NCI-H2081 treated with DMSO at 0.1 percent for 48 hours (cell line): ENCODE measurements at regions not wholly inside any gene's neighbourhood (a gene's known extent, or its start where the extent isn't known, plus 50 kb on each side); places are given as distances from the start of the nearest gene placed in this dataset.

ENCODE experiments used
- DNase-seq: peaks from one replicate; lab custom pipeline; 2025; lab: John Stamatoyannopoulos, UW

DNA sequence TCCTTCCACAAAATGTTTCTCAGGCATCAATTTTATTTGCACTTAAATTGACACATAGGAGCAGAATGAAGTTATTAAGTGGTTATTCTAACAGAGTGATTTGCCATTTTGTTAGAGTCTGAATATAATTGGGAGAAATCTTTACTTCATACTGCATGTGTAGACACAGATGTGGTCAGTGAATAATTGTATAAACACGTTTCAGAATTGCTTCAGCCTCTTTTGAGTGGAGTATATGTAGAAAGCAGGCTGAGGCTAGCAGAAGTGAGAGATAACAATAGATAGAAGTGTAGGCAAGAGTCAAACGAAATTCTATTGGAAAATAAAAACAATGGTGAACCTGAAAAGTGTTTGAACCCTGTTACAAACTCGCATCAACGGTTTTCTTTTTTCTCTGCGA is 270.7 kb downstream of the TMEM167A start:
- DNase-seq: no peak

DNA sequence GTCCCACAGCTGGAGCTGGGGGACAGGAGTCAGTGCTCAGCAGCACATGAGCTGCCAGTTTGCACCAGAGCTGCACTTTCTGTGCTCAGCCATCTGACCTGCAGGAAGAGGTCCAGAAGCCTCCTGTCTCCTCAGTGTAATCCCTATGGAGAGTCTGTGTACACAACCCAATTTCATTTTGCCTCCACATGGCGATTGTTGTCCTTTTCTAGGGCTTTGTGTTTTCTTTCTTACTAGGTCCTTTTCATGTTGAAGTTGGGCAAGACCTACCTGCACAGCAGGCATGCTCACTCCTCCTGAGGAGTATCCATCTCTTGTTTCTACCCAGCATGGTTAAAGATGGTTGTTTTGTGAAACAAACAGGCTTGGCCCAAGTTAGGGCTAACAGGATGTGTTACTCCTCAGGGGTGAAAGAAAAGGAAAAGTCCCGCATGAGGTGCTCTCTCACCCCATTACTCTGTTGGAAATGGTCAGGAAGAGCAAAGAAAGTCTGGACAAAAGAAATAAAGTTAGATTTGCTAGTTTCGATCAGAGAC is 273.0 kb downstream of the TMEM167A start:
- no peak for DNase-seq

DNA sequence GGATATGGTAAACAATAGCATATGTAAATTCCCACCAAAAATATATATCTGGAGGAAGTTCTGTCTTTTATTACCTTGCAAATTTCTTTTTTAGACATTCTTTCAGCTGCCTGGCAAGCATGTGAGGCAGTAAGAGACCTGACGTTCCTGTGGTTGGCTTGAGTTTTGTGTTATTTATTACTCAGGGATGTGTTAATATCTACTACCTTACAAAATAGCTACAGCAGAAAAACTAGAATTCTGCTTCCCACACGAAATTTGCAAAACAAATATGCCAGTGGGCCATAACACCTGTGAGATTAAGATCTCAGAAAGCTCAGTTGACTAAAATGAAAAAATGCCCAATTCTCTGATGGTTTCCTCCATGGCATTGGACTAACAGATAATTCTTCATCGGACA is 274.2 kb downstream of the TMEM167A start:
- DNase-seq: no peak

DNA sequence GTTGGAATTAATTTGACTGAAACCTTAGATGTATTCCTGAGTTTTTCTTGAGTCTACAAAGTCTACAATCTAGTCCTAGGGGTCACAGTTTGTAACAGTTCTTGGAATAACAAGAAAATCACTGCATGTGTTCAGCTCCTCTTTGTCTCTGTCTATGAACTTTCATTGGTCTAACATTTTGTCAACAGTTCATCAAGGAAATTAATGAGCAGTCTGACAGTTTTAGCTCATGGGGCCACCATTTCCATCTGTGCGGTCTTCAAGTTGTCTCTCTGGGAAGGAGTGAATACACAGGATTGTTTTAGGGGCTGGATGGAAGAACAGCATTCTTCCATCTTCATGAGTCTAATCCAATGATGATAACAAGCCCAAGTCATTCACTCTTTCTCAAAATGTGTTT is 276.4 kb downstream of the TMEM167A start:
- no peak for DNase-seq

DNA sequence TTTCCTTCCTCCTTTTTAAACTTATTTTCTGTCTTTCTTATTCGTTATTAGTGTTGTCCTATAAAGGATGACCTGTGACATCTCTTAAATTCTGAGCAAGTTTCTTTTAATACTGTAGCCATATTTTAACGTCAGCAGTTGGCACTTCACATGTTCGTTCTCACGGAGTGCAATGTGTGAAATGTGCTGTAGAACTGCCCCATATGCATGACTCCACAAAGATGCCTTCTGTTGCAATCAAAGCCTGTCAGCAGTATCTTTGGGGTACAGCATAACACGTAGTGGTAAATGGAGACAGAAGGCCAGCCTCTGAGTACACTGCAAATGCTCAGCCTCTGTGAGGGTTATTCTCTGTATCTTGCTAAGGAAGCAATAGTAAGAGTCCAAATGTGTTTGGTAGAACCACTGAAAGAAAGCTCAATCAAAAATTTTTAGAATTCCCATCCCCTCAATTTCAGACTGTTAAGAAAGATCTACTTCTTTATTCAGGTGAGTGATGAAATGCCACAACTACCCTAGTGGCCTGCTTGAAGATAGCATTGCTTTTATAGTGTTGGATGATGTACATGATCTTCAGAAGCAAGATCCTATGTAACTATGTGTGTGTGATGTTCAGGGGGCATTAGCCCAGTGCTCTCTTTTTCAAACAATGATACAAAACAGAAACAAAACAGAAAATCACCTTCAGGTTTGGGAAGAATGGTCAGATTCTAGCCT is 277.7 kb downstream of the TMEM167A start:
- DNase-seq: no peak

DNA sequence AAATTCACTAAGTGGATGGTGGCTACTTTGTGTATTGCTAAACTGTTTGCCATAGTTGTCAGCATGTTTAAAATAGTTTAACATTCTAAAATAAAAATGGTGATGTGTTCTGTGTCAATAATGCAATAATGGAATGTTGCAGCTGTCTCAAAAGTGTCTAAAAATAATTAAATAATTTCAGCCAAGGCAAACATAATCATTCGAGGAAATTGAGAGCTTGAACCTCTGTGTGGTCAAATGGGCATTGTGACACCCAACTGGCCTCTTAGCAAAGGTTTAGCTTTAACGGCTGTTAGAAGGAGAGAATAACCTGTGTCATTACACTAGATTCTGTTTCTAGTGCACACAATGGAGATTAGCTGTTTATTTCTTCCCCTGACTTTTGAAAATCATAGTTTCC is 278.5 kb downstream of the TMEM167A start:
- no peak for DNase-seq

DNA sequence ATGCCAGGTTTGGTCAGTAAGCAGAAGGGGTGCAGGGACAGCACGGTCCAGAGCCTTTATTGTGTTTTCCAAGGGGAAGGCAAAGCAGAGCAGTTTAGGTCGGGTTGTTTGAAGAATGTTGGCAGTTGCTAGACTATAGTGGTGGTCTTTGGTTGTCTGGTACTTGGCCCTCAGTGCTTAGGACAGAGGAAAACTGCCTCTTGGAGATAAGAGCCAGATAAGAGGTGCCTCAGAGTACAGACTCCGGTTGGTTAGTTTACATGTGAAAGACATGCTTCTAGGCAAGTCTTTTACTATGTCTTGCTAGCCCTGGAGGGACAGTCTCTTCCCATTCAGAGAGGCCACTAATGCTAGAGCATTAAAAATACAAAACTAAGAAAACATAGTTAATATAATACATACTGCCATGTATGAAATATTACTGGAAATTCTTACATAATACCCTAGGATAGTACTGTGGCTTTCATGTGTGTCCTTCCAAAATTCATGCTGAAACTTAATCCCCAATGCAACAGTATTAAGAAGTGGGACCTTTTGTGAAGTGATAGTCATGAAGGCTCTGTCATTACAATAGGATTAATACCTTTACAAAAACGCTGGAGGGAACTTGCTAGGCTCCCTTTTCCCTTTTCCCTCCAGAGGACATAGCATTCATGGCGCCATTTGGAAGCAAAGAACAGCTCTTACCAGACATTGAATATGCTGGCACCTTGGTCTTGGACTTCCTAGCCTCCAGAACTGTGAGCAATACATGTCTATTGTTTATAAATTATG is 280.4 kb downstream of the TMEM167A start:
- no peak for DNase-seq

DNA sequence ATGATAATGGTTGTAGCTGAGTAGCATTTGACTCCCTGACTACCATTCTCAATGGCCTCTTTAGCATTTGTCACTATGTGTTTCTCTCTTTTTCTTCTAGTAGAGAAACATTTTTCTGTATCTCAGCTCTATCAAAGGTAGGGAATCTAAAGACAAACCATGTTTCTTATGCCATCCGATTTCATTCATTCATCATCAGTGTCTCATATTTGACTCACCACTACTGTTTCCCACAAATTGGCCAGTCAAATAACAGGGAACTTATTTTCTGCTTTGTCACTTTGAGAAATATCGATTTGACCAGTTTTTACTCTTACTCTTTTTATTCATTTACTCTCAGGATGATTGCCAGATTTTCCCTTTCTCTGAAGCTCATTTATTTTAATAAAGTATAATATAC is 282.3 kb downstream of the TMEM167A start:
- DNase-seq: no peak

DNA sequence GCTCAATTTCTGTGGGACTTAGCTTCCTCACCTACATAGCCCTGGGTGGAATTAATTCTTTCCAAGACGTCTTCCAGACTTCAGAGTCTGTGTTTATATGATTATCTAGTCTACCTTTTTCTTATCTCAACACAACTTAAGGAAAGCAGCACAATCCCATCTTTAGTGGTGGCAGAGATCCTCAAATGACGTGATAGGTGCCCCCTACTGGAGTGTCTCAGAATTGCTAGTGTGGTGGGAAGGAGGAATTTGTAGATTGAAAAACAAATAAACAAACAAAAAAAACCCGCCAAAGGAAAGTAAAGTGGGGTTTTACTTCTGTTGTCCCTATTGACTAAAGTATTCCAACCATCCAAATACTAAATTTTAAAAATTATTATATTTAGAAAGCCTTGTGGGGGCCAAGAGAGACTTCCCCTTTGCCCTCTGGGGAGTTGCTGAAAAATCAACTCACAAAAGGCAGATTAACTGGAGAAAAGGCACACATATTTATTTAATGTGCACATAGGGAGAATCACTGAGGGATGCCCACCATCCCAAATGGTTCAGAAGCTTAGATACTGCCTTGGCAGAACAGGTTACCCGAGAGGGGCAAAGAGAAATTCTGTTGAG is 283.3 kb downstream of the TMEM167A start:
- no peak for DNase-seq

DNA sequence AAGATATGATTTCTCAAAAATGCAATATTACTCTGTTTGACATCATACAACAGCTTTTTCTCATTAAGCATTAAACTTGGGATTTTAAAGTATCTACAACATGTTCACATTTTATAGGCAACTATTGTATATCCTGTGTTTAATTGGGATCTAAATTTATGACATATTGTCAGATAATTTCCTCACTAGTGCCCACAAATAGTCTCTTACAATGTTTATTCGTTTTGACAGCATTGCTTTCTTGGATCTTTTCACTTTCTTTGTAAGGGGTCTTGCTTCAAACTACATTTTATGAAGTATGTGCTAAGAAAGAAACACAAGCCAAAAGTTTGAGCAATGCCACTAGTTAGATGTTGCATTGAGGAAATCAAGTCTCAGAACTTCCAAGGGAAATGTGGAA is 285.1 kb downstream of the TMEM167A start:
- no peak for DNase-seq

DNA sequence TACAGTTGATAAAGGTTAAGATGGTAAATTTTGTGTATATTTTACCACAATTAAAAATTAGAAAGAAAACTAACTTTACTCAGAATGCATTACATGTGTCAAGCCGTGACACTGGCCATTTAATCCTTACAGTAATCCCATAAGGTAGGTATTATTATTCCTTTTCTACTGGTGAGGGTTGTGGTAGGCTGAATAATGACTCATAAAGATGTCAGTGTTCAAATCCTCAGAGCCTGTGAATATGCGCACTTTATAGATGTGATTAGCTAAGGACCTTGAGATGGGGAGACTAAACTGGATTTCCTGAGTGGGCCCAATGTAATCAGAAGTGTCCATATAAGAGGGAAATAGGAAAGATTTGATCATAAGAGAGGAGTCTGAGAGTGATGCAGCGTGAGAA is 288.1 kb downstream of the TMEM167A start:
- no peak for DNase-seq

DNA sequence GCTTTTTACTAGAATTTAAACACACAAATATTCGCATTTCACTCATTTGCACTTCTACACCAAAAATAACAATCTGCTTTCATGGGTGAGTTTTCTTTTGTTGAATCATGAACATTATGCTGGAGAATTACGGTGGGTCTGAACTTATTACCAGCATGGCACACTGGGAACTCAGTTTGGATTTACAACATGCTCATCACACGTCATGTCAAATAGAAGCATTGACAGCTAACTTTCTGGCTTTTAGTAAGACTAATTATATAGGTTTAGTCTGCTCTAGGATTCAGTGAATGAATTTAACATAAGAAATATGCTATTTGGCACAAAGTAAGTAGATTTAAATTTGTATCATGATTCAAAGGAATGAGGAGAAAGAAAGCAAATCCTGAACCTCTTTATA is 290.4 kb downstream of the TMEM167A start:
- no peak for DNase-seq

DNA sequence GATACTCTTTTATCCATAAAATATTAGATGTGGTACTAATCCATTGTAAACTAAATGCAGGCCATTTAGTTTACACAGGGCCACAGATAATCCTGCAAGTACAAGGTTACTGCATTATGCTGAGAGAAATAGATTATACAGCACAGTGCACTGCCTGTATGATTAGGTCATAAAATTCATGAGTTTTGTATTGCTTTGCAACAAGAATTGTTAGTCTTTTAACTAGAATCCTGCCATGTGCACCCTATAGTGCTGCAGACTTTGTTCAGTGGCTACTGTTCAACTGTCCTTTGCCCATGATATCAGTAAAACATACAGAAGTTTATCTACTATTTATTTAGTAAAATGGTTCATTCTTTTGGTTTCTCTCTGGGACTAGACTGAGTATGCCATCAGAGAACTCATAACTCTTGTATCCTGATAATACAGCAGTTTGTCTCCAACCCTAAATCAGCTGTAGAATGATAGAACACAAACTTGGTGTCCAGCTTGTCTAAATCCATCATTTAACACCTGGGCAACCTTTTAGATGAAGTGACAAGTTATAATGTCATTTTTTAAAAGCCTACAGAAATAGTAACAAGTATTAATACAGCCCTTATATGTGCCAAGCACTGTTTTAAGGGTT is 291.2 kb downstream of the TMEM167A start:
- DNase-seq: no peak

DNA sequence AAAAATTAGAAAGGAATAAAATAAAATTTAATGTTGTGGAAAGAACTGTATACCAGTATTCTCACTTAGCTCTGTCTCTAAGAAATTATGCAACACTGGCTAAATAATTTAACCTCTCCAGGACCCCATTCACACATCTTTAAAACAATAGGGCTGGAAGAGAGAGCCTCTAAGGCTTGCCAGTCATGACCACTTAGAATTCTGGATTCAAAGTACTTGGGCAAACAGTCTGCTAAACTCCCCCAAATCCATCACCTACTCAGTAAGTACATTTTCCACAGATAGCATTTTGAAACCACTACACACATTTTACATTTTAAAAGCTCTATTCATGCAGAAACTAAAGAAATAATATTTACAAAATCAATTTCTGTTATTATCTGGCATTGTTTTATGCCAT is 291.7 kb downstream of the TMEM167A start:
- no peak for DNase-seq

DNA sequence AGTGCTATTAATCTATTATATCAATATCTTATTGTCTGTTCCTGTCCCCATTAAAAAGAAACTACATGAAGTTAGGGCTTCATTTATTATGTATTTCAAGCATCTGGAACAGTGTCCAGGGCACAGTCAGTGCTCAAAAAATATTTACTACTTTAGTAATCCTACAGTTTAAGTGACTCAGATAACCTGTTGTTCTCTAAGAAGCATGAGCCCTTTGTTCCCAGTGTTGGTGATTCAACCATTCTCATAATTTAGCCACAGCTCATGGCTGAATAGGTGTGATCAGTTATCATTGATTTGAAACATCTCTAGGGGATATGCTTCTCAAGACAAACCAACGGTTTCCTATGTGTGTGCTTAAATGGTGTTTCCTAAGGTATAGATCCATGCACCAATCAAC is 292.7 kb downstream of the TMEM167A start:
- DNase-seq: no peak

DNA sequence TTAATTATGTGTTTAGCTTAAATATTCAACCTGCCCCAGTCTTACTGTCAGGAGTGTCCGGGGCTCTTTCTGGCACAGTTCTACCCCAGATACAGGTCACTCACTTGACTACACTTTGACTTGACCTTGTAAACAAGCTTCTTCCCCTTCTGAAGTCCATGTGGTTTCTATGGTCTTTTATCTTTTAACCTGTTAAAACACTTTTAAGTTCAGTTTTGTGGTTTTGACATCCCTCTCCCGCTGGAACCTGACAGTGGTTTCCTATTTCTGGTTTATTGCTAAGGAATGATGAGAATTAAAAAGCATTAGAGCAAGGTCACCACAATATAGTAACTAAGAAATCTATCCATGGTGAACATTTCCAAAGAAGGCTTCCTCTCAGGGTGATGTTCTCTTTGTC is 300.1 kb downstream of the TMEM167A start:
- no peak for DNase-seq

DNA sequence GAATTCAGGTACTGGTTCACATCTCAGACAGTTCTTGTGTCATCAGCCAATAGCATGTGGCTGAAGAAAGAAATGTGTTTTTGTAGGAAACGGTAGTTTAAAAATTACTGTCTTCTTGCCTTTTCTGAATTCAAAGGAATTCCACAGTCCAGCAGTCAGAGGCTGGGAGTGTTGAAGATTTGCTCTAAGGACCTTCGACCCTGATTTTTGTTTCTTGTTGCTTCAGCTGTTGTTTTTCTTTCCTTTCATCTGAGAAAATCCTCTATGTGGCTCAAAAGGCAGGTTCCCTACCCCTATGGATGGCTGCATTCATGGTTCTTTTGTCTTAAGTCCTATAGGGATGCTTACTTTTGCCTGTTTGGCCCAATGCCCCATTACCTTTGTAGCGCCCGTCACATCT is 304.9 kb downstream of the TMEM167A start:
- no peak for DNase-seq

DNA sequence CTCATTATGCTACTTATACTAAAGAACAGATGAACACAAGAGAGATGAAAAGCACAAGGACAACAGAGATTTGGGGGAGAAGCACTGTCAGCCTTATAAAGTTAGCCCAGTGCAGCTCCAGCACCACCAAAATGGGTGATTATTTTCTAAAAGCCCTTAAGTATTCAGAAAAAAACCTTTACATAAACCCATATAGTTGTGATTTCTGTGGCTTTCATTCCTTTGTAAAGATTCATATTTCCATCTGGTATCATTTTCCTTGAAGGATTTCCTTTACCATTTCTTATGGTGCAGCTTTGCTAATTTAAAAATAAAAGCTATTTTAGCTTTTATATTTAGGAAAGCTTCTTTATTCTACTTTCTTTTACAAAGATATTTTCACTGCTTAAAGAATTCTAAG is 311.0 kb downstream of the TMEM167A start:
- DNase-seq: no peak

DNA sequence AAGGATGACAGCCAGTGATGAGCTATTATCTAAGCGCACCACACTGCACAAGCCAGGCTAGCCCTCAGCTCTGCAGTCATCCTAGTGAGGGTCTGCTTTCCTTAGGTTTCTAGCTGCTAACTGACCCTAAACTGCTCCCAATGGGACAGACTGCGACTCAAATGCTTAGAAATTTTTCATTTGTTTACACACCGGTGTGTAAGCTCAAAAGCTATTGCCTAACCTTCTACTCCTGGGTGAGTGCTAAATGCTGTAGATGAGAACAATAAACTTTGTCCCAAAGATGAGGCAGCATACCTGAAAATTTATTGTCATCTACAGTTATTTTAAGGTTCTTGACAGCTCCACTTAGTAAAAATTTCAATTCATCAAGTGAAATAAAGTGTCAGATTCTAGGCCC is 311.4 kb downstream of the TMEM167A start:
- no peak for DNase-seq

DNA sequence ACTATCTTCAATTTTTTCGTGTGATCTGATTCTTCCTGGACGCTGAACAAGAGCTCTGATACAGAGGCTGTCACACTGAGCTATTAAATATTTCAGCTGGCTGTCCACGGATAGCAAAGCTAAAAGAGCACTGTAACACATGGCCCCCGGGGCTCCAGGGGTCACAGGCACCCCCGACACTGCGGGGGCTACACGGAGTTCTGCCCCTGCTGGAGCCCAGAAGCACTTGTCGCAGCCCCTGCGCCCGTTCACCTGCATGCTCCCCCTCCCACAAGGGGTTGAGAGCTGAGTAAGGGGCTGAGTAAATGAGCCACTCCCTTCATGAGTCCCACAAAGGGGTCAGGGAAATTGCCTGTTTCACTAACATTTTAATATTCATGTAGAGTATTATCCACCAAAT is 316.3 kb downstream of the TMEM167A start:
- no peak for DNase-seq

DNA sequence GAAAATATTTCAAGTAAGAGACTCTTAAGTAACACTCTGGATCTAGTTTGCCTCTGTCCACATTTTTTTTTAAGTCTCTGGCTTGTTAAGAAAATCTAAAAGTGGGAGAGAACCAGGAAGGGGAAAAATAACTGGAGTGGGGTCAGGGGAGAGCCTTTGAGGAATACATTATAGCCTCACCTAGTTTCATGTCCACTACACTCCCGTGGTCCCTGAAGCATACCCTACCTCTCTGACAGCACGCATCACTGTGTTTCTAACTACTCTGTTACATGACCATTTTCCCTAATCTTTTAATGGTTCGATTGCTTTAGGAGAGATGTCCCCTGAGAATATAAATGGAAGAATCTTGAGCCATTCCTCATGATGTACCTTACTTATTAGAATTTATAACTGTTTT is 318.3 kb downstream of the TMEM167A start:
- DNase-seq: no peak

DNA sequence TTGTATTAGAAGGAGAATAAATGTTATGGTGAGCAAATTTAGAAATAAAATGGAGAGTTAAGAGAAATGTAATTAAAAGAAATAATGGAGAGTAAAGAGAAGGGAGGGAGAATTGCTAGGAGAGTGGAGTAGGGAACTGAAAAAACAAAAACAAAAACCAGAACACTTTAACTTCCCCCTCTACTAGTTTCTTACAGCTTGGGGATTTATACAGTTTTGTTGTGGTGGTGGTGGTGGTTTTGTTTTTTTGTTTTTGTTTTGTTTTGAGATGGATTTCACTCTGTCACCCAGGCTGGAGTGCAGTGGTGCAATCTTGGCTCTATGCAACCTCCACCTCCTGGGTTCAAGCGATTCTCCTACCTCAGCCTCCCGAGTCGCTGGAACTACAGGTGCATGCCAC is 322.4 kb downstream of the TMEM167A start:
- DNase-seq: no peak
